GM10266 (cell line): ENCODE measurements at regions not wholly inside any gene's neighbourhood (a gene's known extent, or its start where the extent isn't known, plus 50 kb on each side); places are given as distances from the start of the nearest gene placed in this dataset.

Source experiments
- DNase-seq: peaks from one replicate; pipeline ENCODE4 v3.0.0; 2012; ENCODE audit errors: extremely low spot score
- CTCF ChIP-seq: IDR thresholded peaks from 2 replicates; pipeline ENCODE4 v1.5.1; 2012; ENCODE audit warnings: mild to moderate bottlenecking, low read depth; ENCODE audit not compliant: control insufficient read depth, insufficient read depth; ENCODE audit errors: missing control alignments

GRCh38 chr15:62565634-62566026, 400.5 kb upstream of the C2CD4B start:
- no peak for DNase-seq
- no peak for TF ChIP-seq CTCF

- no peak for TF ChIP-seq CTCF
- no peak for DNase-seq
These were observed 401.2 kb upstream of the C2CD4B start for GRCh38 chr15:62566248-62566647.

GRCh38 chr15:62567501-62567900, 402.4 kb upstream of the C2CD4B start:
- DNase-seq, result no peak
- no peak for TF ChIP-seq CTCF

- no peak for TF ChIP-seq CTCF
- DNase-seq, result no peak
These were observed 402.9 kb upstream of the C2CD4B start for GRCh38 chr15:62568004-62568403.

GRCh38 chr15:62568702-62569101, 403.6 kb upstream of the C2CD4B start:
- no peak for TF ChIP-seq CTCF

DNA sequence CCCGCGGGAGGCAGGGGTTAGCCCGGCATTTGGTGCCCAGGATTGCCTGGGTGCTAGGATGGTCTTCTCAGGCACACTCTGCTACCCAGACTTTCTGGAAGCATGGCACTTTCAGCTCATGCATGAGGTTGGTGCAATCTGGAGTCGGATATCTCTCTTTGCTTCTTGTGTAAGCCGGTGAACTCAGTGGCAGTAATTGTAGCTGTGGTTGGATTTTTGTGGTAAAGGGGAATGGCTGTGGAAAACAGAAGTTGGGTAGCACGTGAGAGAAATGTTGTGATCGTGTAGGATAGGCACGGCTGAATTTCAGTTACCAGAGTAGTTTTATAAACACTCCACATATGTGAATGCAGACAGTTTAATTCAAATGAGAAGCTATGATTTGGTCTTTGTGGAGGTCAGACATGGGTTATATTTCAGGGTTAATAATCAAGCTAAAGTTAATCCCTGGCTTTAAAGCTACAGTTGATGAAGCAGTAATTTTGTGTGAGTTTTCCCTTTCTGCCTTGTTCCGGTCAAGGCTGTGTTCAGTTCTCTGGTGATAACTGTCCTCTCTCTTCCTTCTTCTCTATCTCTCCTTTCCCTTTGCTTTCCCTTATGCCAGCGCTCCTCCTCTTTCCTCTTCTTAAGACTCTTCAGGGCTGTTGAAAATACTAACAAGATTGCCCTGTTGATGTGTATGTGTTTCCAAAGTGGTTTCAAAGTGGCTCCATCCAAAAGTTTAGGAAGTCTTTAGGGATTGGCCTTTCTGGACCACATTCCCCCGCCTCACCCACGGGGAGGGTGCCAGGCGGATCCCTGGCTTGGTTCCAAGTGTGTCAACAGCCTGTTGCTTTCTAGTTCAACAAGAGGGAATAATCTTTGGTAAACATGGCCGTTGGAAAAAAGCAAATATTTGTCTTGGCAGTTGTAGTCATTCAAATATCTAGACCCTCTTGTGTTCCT, 404.6 kb upstream of the C2CD4B start:
- no peak for DNase-seq
- no peak for TF ChIP-seq CTCF

More at GRCh38 chr15:62568702-62569101, 403.6 kb upstream of the C2CD4B start:
- no peak for DNase-seq

DNA sequence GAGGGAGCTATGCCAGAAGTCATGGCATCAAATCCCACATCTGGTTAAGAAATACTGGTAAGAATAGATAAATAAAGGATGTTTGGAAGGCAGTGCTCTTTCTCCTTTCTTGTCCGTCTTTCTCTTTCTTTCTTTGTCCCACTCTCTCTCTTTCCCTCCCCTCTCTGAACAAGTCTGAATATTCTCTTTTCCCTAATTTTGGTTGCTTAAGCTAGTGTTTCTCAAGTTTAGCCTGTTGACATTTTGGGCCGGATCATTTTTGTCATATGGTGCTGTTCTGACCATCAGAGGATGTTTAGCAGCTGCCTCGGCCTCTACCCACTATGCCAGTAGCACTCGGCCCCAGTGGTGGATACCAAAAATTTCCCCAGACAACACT, 405.3 kb upstream of the C2CD4B start:
- no peak for DNase-seq
- TF ChIP-seq CTCF, result no peak
